CD8-positive, alpha-beta memory T cell (primary cell): ENCODE measurements at regions not wholly inside any gene's neighbourhood (a gene's known extent, or its start where the extent isn't known, plus 50 kb on each side); places are given as distances from the start of the nearest gene placed in this dataset.

ENCODE experiments used
- CTCF ChIA-PET: fragments of 350-600 bp; sonication (Branson Sonifier 250); formaldehyde crosslinking; loops from one replicate; lab custom pipeline; 2021; ENCODE audit warnings: antibody characterized with exemption; lab: Charles Lee
- POLR2A ChIA-PET: fragments of 350-600 bp; sonication (Branson Sonifier 250); formaldehyde crosslinking; loops from one replicate; lab custom pipeline; 2021; ENCODE audit warnings: antibody characterized with exemption; lab: Charles Lee
- DNase-seq, 5 donors: peaks; one replicate each; pipeline versions ENCODE4 v3.0.0 to v3.0.0-alpha.2; 2020 to 2022; ENCODE audit warnings: mixed read lengths in 1 of 5
- H3K27ac ChIP-seq: one replicate; pipeline ENCODE4 v1.7.0; 2013; ENCODE audit warnings: low read depth, mild to moderate bottlenecking, low read length, moderate library complexity
- H3K27me3 ChIP-seq: 2 replicates; pipeline ENCODE4 v1.7.0; 2013; ENCODE audit warnings: low read length, mild to moderate bottlenecking; ENCODE audit not compliant: insufficient read depth, poor library complexity, severe bottlenecking
- H3K36me3 ChIP-seq: 2 replicates; pipeline ENCODE4 v1.7.0; 2013; ENCODE audit warnings: mild to moderate bottlenecking, low read length, moderate library complexity; ENCODE audit not compliant: insufficient read depth
- H3K4me1 ChIP-seq: 2 replicates; pipeline ENCODE4 v1.7.0; 2013; ENCODE audit warnings: mild to moderate bottlenecking, low read length, moderate library complexity; ENCODE audit not compliant: insufficient read depth
- H3K4me3 ChIP-seq: 2 replicates; pipeline ENCODE4 v1.7.0; 2013; ENCODE audit warnings: mild to moderate bottlenecking, low read length
- H3K9me3 ChIP-seq: 2 replicates; pipeline ENCODE4 v1.7.0; 2013; ENCODE audit warnings: mild to moderate bottlenecking, low read length
- H3K27ac Mint-ChIP-seq, 8 donors: one replicate each; pipeline ENCODE4 v1.8.0; 2020 to 2021; ENCODE audit warnings: mixed read lengths in 8 of 8, mild to moderate bottlenecking in 6 of 8, inconsistent platforms in 3 of 8, moderate library complexity in 3 of 8
- H3K27me3 Mint-ChIP-seq, 2 donors: one replicate each; pipeline ENCODE4 v1.8.0; 2020 to 2021; ENCODE audit warnings: mixed read lengths in 2 of 2, mild to moderate bottlenecking in 1 of 2, moderate library complexity in 1 of 2
- H3K36me3 Mint-ChIP-seq, 3 donors: one replicate each; pipeline ENCODE4 v1.8.0; 2020 to 2021; ENCODE audit warnings: mixed read lengths in 3 of 3, inconsistent platforms in 1 of 3, mild to moderate bottlenecking in 1 of 3
- H3K4me1 Mint-ChIP-seq, 3 donors: one replicate each; pipeline ENCODE4 v1.8.0; 2020 to 2021; ENCODE audit warnings: mixed read lengths in 3 of 3, inconsistent platforms in 1 of 3, mild to moderate bottlenecking in 1 of 3
- H3K4me3 Mint-ChIP-seq, 7 donors: one replicate each; pipeline ENCODE4 v1.8.0; 2020 to 2021; ENCODE audit warnings: mixed read lengths in 7 of 7, mild to moderate bottlenecking in 6 of 7, moderate library complexity in 4 of 7, inconsistent platforms in 2 of 7
- H3K9me3 Mint-ChIP-seq, 5 donors: one replicate each; pipeline ENCODE4 v1.8.0; 2020 to 2022; ENCODE audit warnings: mixed read lengths in 5 of 5, mild to moderate bottlenecking in 3 of 5, moderate library complexity in 2 of 5, inconsistent platforms in 1 of 5

DNA sequence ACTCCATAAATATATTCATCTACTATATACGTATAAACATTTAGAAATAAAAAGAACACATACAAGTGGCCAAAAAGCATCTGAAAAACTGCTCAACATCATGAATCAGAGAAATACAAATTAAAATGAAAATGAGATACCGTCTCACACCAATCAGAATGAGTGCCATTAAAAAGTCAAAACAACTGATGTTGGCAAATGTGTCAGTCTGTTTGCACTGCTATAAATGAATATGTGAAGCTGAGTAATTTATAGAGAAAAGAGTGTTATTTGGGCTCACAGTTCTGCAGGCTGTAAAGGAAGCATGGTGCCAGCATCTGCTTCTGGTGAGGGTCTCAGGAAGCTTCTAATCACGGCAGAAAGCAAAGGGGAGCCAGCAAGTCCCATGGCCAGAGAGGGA lies 620.3 kb upstream of the CCDC54 start:
- no peak for DNase-seq
- no peaks in the 10 kb centered on the region for H3K4me1 ChIP-seq
- CTCF ChIA-PET = no interaction called here
- no peak overlapping the region for H3K4me3 ChIP-seq
- H3K27ac Mint-ChIP-seq = no peak overlapping the region
- H3K27me3 Mint-ChIP-seq = peaks cover 0 to 5% of the 10 kb centered on the region in 2 donors
- no peaks in the 10 kb centered on the region for H3K9me3 ChIP-seq
- no peak overlapping the region for H3K27ac ChIP-seq
- H3K36me3 ChIP-seq = no peaks in the 10 kb centered on the region
- POLR2A ChIA-PET = no interaction called here
- no peaks in the 10 kb centered on the region for H3K4me1 Mint-ChIP-seq
- H3K27me3 ChIP-seq = no peaks in the 10 kb centered on the region
- no peaks in the 10 kb centered on the region for H3K36me3 Mint-ChIP-seq
- H3K4me3 Mint-ChIP-seq = no peak overlapping the region
- H3K9me3 Mint-ChIP-seq = peaks cover 5 to 21% (median 11%) of the 10 kb centered on the region in 5 donors

DNA sequence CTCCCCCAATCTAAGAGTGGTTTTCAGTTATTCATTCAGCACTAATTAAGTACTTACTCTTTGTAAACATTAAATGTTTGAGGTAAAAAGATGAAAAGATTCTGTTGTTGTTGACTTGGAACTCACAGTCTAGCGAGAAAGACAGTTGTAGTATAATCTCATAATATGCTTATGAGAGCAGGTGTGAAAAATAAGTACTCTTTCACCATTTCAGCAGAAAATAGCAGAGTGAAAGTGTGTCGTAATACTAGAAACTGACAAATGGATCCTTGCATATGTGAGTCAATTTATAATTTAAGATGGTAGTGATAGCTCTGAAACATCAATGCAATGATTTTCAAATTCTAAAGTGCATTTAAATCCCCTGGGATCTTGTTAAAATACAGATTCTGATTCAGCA lies 618.8 kb upstream of the CCDC54 start:
- H3K27ac ChIP-seq = no peak overlapping the region
- H3K4me1 ChIP-seq = no peaks in the 10 kb centered on the region
- peaks cover 5 to 14% (median 11%) of the 10 kb centered on the region in 5 donors for H3K9me3 Mint-ChIP-seq
- H3K36me3 ChIP-seq = no peaks in the 10 kb centered on the region
- POLR2A ChIA-PET = no interaction called here
- H3K27me3 ChIP-seq = no peaks in the 10 kb centered on the region
- no peaks in the 10 kb centered on the region for H3K36me3 Mint-ChIP-seq
- H3K4me3 ChIP-seq = no peak overlapping the region
- CTCF ChIA-PET = no interaction called here
- H3K27ac Mint-ChIP-seq = no peak overlapping the region
- peaks cover 0 to 5% of the 10 kb centered on the region in 2 donors for H3K27me3 Mint-ChIP-seq
- H3K9me3 ChIP-seq = no peaks in the 10 kb centered on the region
- H3K4me3 Mint-ChIP-seq = no peak overlapping the region
- no peak for DNase-seq
- H3K4me1 Mint-ChIP-seq = no peaks in the 10 kb centered on the region

DNA sequence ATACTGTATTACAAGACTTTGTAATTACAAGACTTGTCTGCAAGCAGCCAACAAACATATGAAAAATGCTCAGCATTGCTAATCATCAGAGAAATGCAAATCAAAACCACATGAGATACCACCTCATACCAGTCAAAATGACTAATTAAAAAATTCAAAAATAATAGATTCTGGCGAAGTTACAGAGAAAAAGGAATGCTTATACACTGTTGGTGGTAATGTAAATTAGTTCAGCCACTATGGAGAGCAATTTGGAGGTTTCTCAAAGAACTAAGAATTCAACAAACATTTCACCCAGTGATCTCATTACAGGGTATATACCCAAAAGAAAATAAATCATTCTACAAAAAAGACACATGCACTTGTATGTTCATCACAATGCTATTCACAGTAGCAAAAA lies 617.5 kb upstream of the CCDC54 start:
- POLR2A ChIA-PET = no interaction called here
- Mint-ChIP-seq H3K4me3 (no peak overlapping the region), H3K27ac (no peak overlapping the region)

DNA sequence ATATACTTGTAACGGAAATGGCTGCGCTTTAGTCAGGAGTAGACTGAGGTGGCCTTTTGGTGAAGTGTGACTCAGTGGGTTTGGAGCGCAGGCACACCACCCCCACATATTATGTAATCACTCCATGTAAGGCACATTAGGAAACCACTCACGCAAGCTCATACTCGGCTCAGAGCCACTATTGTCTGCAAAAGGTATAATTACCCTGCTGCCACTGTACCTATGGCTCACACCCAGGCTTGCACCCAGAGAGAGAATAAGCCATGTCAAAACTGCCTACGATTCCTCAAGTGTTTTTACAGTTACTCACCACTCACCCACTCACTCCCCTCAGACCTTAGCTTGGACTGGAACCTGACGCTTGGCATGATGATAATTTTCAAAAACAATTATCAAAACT lies 611.9 kb upstream of the CCDC54 start:
- Histone ChIP-seq H3K9me3 (no peaks in the 10 kb centered on the region), H3K27me3 (no peaks in the 10 kb centered on the region), H3K27ac (no peak overlapping the region), H3K4me1 (no peaks in the 10 kb centered on the region), H3K4me3 (no peak overlapping the region), H3K36me3 (no peaks in the 10 kb centered on the region)
- no peak overlapping the region for H3K4me3 Mint-ChIP-seq
- DNase-seq = no peak
- H3K4me1 Mint-ChIP-seq = no peaks in the 10 kb centered on the region
- ChIA-PET POLR2A (no interaction called here), CTCF (no interaction called here)
- H3K27me3 Mint-ChIP-seq = peaks cover 0 to 3% of the 10 kb centered on the region in 2 donors
- no peaks in the 10 kb centered on the region for H3K9me3 Mint-ChIP-seq
- H3K36me3 Mint-ChIP-seq = no peaks in the 10 kb centered on the region
- no peak overlapping the region for H3K27ac Mint-ChIP-seq

More for the DNA sequence above, 617.5 kb upstream of the CCDC54 start:
- Histone ChIP-seq H3K27ac (no peak overlapping the region), H3K4me3 (no peak overlapping the region), H3K4me1 (no peaks in the 10 kb centered on the region), H3K36me3 (no peaks in the 10 kb centered on the region), H3K27me3 (no peaks in the 10 kb centered on the region), H3K9me3 (no peaks in the 10 kb centered on the region)
- H3K9me3 Mint-ChIP-seq = peaks cover 3 to 12% (median 7%) of the 10 kb centered on the region in 5 donors
- CTCF ChIA-PET = no interaction called here
- peaks cover 0 to 4% of the 10 kb centered on the region in 2 donors for H3K27me3 Mint-ChIP-seq
- no peak for DNase-seq
- no peaks in the 10 kb centered on the region for H3K4me1 Mint-ChIP-seq
- no peaks in the 10 kb centered on the region for H3K36me3 Mint-ChIP-seq

DNA sequence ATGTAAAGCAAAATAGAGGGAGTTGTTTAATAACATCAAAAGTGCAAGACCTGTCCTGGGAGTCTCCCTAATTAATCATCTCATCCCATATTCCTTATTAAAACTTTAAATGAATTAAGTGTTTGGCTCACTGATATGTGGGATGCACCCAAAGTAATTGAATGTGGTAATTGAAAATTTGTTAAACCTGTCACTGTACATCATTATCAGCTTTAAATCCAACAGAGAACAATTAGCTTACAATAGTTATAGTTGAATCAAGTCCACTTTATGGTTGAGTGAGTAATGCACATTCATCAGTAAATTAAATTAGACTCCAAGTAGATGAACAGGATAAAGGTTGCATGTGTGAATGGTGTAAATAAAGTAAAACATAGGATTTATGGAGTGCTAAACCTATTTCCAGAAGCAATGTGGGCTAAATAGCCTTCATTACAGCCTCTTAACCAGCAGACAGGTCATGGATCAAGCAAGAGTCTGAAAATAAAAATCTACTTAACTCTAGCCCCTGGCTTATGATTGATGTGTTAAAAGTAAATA lies 608.2 kb upstream of the CCDC54 start:
- H3K9me3 ChIP-seq = no peaks in the 10 kb centered on the region
- Mint-ChIP-seq H3K4me1 (no peaks in the 10 kb centered on the region), H3K27me3 (peaks cover 0 to 3% of the 10 kb centered on the region in 2 donors), H3K36me3 (no peaks in the 10 kb centered on the region), H3K4me3 (no peak overlapping the region), H3K27ac (no peak overlapping the region), H3K9me3 (no peaks in the 10 kb centered on the region)
- H3K27me3 ChIP-seq = no peaks in the 10 kb centered on the region
- H3K4me1 ChIP-seq = no peaks in the 10 kb centered on the region
- H3K27ac ChIP-seq = no peak overlapping the region
- H3K36me3 ChIP-seq = no peaks in the 10 kb centered on the region
- H3K4me3 ChIP-seq = no peak overlapping the region
- ChIA-PET CTCF (no interaction called here), POLR2A (no interaction called here)
- no peak for DNase-seq

DNA sequence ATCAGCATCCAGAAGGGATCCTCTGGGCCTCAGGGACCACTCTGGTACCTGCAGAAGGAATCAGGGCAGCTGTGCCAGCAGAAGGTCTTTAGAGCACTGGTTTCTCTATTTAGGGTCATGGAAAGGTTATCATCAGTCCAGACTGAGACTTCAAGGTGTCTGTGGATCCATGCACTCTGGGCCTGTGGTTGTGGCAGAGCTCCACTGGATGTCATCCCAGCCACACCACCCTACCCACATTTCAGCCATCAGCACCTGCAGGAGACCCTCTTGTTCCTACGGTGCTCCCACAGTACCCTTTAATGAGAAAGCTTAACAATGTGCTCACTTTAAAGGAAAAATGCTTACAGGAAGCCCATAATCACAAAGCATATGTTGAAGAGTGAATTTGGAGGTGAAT lies 603.4 kb upstream of the CCDC54 start:
- Mint-ChIP-seq H3K36me3 (no peaks in the 10 kb centered on the region), H3K4me3 (no peak overlapping the region), H3K4me1 (no peaks in the 10 kb centered on the region), H3K27me3 (no peaks in the 10 kb centered on the region), H3K27ac (no peak overlapping the region), H3K9me3 (no peaks in the 10 kb centered on the region)
- H3K27me3 ChIP-seq = no peaks in the 10 kb centered on the region
- no peaks in the 10 kb centered on the region for H3K4me1 ChIP-seq
- no peaks in the 10 kb centered on the region for H3K36me3 ChIP-seq
- no peak for DNase-seq
- no peak overlapping the region for H3K4me3 ChIP-seq
- CTCF ChIA-PET = no interaction called here
- H3K27ac ChIP-seq = no peak overlapping the region
- H3K9me3 ChIP-seq = no peaks in the 10 kb centered on the region
- POLR2A ChIA-PET = no interaction called here

DNA sequence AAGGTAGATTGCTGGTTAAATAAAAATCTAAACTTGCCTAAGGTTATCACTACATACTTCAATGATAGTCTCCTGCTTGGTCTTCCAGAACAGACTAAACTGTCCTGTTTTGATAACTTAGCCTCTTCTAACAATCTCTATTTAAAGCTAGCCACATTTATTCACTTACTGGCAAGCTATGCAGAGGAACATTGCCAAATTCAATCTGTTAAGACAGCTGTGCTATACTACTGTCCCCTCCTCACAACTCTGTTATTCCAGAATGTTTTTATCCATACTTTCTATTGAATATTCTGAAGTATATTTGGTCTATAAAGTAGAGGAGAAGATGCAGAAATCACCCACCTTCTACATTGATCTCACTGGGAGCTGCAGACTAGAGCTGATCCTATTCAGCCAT lies 594.0 kb upstream of the CCDC54 start:
- H3K4me1 Mint-ChIP-seq = no peaks in the 10 kb centered on the region
- no peaks in the 10 kb centered on the region for H3K4me1 ChIP-seq
- POLR2A ChIA-PET = no interaction called here

DNA sequence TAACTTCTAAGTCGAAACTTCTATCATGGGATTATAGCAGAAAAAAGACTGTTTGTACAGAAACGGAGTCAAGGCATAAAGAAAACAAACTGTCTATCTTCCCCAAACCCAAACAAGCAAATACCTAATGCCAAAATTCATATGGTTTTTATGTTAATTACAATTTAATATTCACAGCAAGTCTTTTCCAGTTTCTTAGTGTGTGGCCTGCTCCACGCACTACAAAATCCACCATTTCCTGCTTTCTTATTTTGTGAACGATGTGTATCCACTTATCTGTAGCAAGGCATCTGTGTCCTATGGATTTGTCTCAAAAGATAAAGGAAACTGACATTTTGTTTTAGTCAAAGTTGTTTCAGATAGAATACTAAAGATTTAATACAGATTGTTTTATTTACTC lies 588.0 kb upstream of the CCDC54 start:
- peaks cover 0 to 9% (median 2%) of the 10 kb centered on the region in 5 donors for H3K9me3 Mint-ChIP-seq
- no peaks in the 10 kb centered on the region for H3K36me3 ChIP-seq
- no peaks in the 10 kb centered on the region for H3K4me1 ChIP-seq
- no peaks in the 10 kb centered on the region for H3K9me3 ChIP-seq
- no peaks in the 10 kb centered on the region for H3K4me1 Mint-ChIP-seq
- no peak for DNase-seq
- H3K4me3 ChIP-seq = no peak overlapping the region
- H3K36me3 Mint-ChIP-seq = no peaks in the 10 kb centered on the region
- H3K27ac ChIP-seq = no peak overlapping the region
- POLR2A ChIA-PET = no interaction called here
- CTCF ChIA-PET = no interaction called here
- H3K27me3 ChIP-seq = no peaks in the 10 kb centered on the region
- no peak overlapping the region for H3K27ac Mint-ChIP-seq
- H3K4me3 Mint-ChIP-seq = no peak overlapping the region
- peaks cover 2 to 8% of the 10 kb centered on the region in 2 donors for H3K27me3 Mint-ChIP-seq

More for the DNA sequence above, 594.0 kb upstream of the CCDC54 start:
- H3K9me3 ChIP-seq = no peaks in the 10 kb centered on the region
- Mint-ChIP-seq H3K27ac (no peak overlapping the region), H3K27me3 (no peaks in the 10 kb centered on the region), H3K9me3 (peaks cover 0 to 3% (median 0%) of the 10 kb centered on the region in 5 donors), H3K4me3 (no peak overlapping the region), H3K36me3 (no peaks in the 10 kb centered on the region)
- H3K27me3 ChIP-seq = no peaks in the 10 kb centered on the region
- no peak for DNase-seq
- no peak overlapping the region for H3K27ac ChIP-seq
- H3K36me3 ChIP-seq = no peaks in the 10 kb centered on the region
- H3K4me3 ChIP-seq = no peak overlapping the region
- CTCF ChIA-PET = no interaction called here

DNA sequence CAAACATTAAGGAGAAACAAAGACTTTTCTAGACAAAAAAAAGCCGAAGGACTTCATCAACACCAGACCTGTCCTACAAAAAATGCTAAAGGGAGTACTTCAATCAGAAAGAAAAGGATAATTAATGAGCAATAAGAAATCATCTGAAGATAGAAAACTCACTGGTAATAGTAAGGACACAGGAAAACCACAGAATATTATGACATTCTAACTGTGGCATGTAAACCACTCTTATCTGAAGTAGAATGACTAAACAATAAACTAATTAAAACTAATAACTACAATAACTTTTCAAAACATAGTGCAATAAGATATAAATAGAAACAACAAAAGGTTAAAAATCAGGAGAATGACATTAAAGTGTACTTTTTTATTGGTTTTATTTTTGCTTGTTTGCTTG lies 584.5 kb upstream of the CCDC54 start:
- no peak overlapping the region for H3K4me3 ChIP-seq
- Mint-ChIP-seq H3K27ac (no peak overlapping the region), H3K9me3 (peaks cover 0 to 9% (median 0%) of the 10 kb centered on the region in 5 donors), H3K4me3 (no peak overlapping the region), H3K4me1 (no peaks in the 10 kb centered on the region), H3K27me3 (peaks cover 2 to 8% of the 10 kb centered on the region in 2 donors), H3K36me3 (no peaks in the 10 kb centered on the region)
- H3K36me3 ChIP-seq = no peaks in the 10 kb centered on the region
- no peak for DNase-seq
- H3K27me3 ChIP-seq = no peaks in the 10 kb centered on the region
- ChIA-PET CTCF (no interaction called here), POLR2A (no interaction called here)
- H3K27ac ChIP-seq = no peak overlapping the region
- H3K4me1 ChIP-seq = no peaks in the 10 kb centered on the region
- H3K9me3 ChIP-seq = no peaks in the 10 kb centered on the region
